GM12875 (cell line): ENCODE measurements at regions not wholly inside any gene's neighbourhood (a gene's known extent, or its start where the extent isn't known, plus 50 kb on each side); places are given as distances from the start of the nearest gene placed in this dataset.

Experiments used
- H3K4me3 ChIP-seq: one replicate; pipeline ENCODE4 v1.5.1; 2011; ENCODE audit warnings: low read depth, low read length, control low read depth
- TF ChIP-seq, protein P1 (sequence below): IDR thresholded peaks from 2 replicates; pipeline ENCODE4 v1.5.1; 2011; ENCODE audit warnings: low read depth, mild to moderate bottlenecking, control low read depth, inconsistent platforms, low read length, moderate library complexity, borderline replicate concordance; ENCODE audit not compliant: insufficient read depth

DNA sequence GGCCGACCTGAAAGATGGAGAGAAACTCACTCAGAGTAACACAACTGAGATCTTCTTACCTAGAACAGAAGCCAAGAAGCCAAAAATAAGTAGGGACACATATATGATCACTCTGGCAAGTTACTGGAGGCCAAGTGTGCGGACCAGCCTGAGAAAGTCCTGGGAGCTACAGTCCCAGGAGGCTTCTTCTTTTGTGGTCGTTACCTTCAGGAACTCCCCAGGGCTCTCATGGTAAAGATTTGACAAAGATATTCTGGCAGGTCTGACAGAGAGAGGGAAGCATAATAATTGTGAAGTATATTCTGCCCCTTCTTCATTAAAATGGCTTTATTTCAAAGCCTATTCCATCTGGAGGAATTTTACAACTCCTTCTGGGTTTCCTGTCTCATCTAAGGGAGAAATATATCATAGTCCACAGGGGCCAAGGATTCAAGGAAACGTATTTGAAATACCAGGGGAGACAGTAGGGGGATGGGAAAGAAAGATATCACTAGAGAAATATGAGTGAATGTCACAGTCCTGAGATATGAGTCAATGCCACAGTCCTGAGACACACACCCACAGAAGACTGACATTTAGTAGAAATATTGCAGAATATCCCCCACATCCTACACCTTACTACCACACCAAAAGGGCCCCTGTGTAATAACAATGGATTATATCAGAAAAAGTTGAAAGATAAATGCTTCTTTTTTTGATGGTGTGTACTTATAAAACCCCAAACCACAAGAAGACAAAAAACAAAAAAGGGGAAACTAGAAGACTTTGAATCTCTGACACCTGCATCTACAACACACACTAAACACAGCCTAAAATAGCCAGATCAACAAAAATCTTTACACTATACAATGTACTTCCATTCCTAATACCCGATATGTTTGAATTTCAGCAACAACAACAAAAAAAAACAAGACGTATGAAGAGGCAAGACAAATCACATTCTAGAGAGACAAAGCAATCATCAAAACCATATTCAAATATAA is 594.2 kb upstream of the NRG3 start:
- H3K4me3 ChIP-seq, result no peak overlapping the region
- TF ChIP-seq, protein P1, sequence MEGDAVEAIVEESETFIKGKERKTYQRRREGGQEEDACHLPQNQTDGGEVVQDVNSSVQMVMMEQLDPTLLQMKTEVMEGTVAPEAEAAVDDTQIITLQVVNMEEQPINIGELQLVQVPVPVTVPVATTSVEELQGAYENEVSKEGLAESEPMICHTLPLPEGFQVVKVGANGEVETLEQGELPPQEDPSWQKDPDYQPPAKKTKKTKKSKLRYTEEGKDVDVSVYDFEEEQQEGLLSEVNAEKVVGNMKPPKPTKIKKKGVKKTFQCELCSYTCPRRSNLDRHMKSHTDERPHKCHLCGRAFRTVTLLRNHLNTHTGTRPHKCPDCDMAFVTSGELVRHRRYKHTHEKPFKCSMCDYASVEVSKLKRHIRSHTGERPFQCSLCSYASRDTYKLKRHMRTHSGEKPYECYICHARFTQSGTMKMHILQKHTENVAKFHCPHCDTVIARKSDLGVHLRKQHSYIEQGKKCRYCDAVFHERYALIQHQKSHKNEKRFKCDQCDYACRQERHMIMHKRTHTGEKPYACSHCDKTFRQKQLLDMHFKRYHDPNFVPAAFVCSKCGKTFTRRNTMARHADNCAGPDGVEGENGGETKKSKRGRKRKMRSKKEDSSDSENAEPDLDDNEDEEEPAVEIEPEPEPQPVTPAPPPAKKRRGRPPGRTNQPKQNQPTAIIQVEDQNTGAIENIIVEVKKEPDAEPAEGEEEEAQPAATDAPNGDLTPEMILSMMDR, result no peak

DNA sequence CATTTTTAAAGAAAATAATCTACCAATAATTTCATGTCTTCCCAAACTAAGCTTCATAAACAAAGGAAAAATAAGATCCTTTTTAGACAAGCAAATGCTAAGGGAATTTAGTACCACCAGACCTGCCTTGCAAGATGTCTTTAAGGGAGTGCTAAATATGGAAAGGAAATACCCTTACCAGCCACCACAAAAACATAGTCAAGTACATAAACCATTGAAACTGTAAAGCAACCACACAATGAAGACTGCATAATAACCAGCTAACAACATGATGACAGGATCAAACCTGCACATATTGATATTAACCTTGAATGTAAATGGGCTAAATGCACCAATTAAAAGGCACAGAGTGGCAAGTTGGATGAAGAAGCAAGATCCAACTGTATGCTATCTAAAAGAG is 586.5 kb upstream of the NRG3 start:
- no peak overlapping the region for H3K4me3 ChIP-seq
- TF ChIP-seq, protein P1, result no peak

DNA sequence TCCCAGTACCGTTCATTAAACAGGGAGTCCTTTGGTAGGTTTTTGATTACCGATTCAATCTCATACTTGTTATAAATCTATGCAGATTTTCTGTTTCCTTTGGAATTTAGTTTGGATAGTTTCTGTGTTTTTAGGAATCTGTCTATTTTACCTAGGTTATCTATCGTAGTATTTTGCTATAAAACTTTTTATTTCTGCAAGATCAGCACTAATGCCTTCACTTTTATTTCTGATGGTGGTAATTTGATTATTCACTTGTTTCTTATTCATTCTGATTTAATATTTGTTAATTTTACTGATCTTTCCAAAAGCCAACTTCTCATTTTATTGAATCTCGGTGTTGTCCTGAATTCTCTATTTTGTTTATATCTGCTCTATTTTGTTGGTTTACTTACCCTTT is 577.7 kb upstream of the NRG3 start:
- TF ChIP-seq, protein P1, result no peak
- H3K4me3 ChIP-seq, result no peak overlapping the region

DNA sequence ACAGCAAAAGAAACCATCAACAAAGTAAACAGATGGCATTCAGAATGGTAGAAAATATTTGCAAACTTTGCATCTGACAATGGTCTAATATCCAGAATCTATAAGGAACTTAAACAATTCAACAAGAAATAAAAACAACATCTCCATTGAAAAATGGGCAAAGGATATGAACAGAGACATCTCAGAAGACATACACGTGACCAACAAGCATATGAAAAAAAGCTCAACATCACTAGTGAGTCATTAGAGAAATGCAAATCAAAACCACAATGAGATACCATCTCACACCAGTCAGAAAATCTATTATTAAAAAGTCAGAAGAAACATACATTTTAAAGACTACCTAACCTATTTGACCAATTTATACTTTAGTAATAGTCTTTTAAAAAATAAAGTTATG is 571.3 kb upstream of the NRG3 start:
- TF ChIP-seq, protein P1, result no peak
- H3K4me3 ChIP-seq, result no peak overlapping the region

DNA sequence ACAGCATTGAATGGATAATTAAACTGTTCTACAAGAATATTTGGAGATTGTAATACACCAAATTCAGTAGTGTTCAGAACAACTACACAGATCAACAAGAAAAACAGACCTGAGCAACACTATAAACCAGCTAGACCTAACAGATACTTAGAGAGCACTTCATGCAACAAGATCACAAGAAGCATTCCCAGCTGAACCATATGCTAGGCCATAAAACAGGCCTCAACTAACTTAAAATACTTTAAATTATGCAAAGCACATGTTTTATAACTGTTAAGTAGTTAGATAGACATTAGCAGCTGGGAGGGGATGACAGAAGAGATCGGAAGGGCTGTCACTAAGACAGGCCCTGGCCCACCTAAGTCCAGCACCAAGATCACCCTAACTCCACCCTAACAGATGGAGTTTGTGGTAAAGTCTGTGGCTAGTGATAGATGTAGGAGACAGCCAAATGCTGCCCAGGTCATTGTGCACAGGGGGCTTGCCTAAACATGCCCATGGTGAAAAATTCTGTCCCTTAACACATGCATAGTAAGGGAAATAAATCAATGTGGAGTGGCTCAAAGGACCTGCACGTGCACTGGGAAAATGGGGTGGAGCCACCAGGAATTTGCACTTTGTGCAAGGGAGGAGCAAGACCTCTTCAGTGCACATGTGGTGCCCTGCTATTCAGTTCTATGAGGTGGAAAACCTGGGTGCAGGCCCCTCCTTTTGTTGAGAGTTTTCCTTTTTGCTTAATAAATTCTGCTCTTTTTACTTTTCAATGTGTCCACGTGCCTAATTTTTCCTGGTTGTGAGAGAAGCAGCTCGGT is 567.8 kb upstream of the NRG3 start:
- TF ChIP-seq, protein P1, result no peak

DNA sequence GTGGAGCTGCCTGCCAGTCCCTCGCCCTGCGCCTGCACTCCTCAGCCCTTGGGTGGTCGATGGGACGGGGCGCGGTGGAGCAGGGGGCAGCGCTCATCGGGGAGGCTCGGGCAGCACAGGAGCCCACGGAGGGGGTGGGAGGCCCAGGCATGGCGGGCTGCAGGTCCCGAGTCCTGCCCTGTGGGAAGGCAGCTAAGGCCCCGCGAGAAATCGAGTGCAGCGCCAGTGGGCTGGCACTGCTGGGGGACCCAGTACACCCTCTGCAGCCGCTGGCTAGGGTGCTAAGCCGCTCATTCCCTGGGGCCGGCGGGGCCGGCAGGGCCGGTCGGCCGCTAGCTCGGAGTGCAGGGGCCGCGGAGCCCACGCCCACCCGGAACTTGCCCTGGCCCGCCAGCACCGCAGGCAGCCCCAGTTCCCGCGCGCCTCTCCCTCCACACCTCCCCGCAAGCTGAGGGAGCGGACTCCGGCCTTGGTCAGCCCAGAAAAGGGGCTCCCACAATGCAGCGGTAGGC is 565.9 kb upstream of the NRG3 start:
- TF ChIP-seq, protein P1, result no peak
- H3K4me3 ChIP-seq, result no peak overlapping the region

More for the DNA sequence above, 567.8 kb upstream of the NRG3 start:
- no peak overlapping the region for H3K4me3 ChIP-seq
